ENCODE measurements at regions not wholly inside any gene's neighbourhood (a gene's known extent, or its start where the extent isn't known, plus 50 kb on each side); places are given as distances from the start of the nearest gene placed in this dataset.
A peak's percentile ranks its signal among the peaks of the same experiment; 100 is the strongest.

- peak; percentile 45 for DNase-seq (ENCODE audit: insufficient read length, low spot score, missing footprints)
These were observed 272.4 kb upstream of the COL8A1 start for GRCh38 chr3:99365979-99366378.

GRCh38 chr3:99365396-99365795 is 273.0 kb upstream of the COL8A1 start:
- Histone ChIP-seq H3K79me2 (ENCODE audit: insufficient read depth, low read length) (no peaks in the 10 kb centered on the region), H4K20me1 (ENCODE audit: insufficient read depth, low read length) (no peaks in the 10 kb centered on the region), H3K36me3 (ENCODE audit: insufficient read depth, low read length) (no peaks in the 10 kb centered on the region), H3K4me1 (ENCODE audit: insufficient read depth, low read length) (peaks cover 6% of the 10 kb centered on the region), H3K27me3 (ENCODE audit: insufficient read depth, low read length) (no peaks in the 10 kb centered on the region), H3K4me3 (ENCODE audit: insufficient read depth, low read length) (no peak overlapping the region), H2AFZ (ENCODE audit: low read length) (no peak overlapping the region), H3K27ac (ENCODE audit: low read depth, low read length) (no peak overlapping the region), H3K4me2 (ENCODE audit: insufficient read depth, low read length) (no peak overlapping the region), H3K9me3 (ENCODE audit: low read depth, low read length) (no peaks in the 10 kb centered on the region)
- TF ChIP-seq CTCF (IDR thresholded peaks at IDR 0.05; ENCODE audit: extremely low read depth, low read depth, low read length), result no peak
- no peak for DNase-seq (ENCODE audit: insufficient read length, low spot score, missing footprints)

More at GRCh38 chr3:99365979-99366378, 272.4 kb upstream of the COL8A1 start:
- H4K20me1 ChIP-seq (ENCODE audit: insufficient read depth, low read length), result no peaks in the 10 kb centered on the region
- H3K27ac ChIP-seq (ENCODE audit: low read depth, low read length), result no peak overlapping the region
- H3K4me3 ChIP-seq (ENCODE audit: insufficient read depth, low read length), result no peak overlapping the region
- no peaks in the 10 kb centered on the region for H3K79me2 ChIP-seq (ENCODE audit: insufficient read depth, low read length)
- peaks cover 6% of the 10 kb centered on the region for H3K4me1 ChIP-seq (ENCODE audit: insufficient read depth, low read length)
- H3K9me3 ChIP-seq (ENCODE audit: low read depth, low read length), result no peaks in the 10 kb centered on the region
- H3K4me2 ChIP-seq (ENCODE audit: insufficient read depth, low read length), result no peak overlapping the region
- H3K27me3 ChIP-seq (ENCODE audit: insufficient read depth, low read length), result no peaks in the 10 kb centered on the region
- H3K36me3 ChIP-seq (ENCODE audit: insufficient read depth, low read length), result no peaks in the 10 kb centered on the region
- H2AFZ ChIP-seq (ENCODE audit: low read length), result no peak overlapping the region
- TF ChIP-seq CTCF (IDR thresholded peaks at IDR 0.05; ENCODE audit: extremely low read depth, low read depth, low read length), result no peak

GRCh38 chr3:99357131-99357530 is 281.3 kb upstream of the COL8A1 start:
- H3K4me3 ChIP-seq (ENCODE audit: insufficient read depth, low read length), result no peak overlapping the region
- H3K27me3 ChIP-seq (ENCODE audit: insufficient read depth, low read length), result no peaks in the 10 kb centered on the region
- no peak for TF ChIP-seq CTCF (IDR thresholded peaks at IDR 0.05; ENCODE audit: extremely low read depth, low read depth, low read length)
- H3K36me3 ChIP-seq (ENCODE audit: insufficient read depth, low read length), result no peaks in the 10 kb centered on the region
- no peaks in the 10 kb centered on the region for H3K79me2 ChIP-seq (ENCODE audit: insufficient read depth, low read length)
- no peak for DNase-seq (ENCODE audit: insufficient read length, low spot score, missing footprints)
- H3K4me2 ChIP-seq (ENCODE audit: insufficient read depth, low read length), result no peak overlapping the region
- no peaks in the 10 kb centered on the region for H3K4me1 ChIP-seq (ENCODE audit: insufficient read depth, low read length)
- H3K9me3 ChIP-seq (ENCODE audit: low read depth, low read length), result no peaks in the 10 kb centered on the region
- H2AFZ ChIP-seq (ENCODE audit: low read length), result no peak overlapping the region
- no peak overlapping the region for H3K27ac ChIP-seq (ENCODE audit: low read depth, low read length)
- no peaks in the 10 kb centered on the region for H4K20me1 ChIP-seq (ENCODE audit: insufficient read depth, low read length)

- Histone ChIP-seq H3K4me1 (ENCODE audit: insufficient read depth, low read length) (no peaks in the 10 kb centered on the region), H3K36me3 (ENCODE audit: insufficient read depth, low read length) (no peaks in the 10 kb centered on the region), H3K27ac (ENCODE audit: low read depth, low read length) (no peak overlapping the region), H2AFZ (ENCODE audit: low read length) (no peak overlapping the region), H3K79me2 (ENCODE audit: insufficient read depth, low read length) (no peaks in the 10 kb centered on the region), H3K4me2 (ENCODE audit: insufficient read depth, low read length) (no peak overlapping the region), H3K27me3 (ENCODE audit: insufficient read depth, low read length) (no peaks in the 10 kb centered on the region), H4K20me1 (ENCODE audit: insufficient read depth, low read length) (no peaks in the 10 kb centered on the region), H3K4me3 (ENCODE audit: insufficient read depth, low read length) (no peak overlapping the region), H3K9me3 (ENCODE audit: low read depth, low read length) (no peaks in the 10 kb centered on the region)
- no peak for DNase-seq (ENCODE audit: insufficient read length, low spot score, missing footprints)
- no peak for TF ChIP-seq CTCF (IDR thresholded peaks at IDR 0.05; ENCODE audit: extremely low read depth, low read depth, low read length)
These were observed 281.7 kb upstream of the COL8A1 start for GRCh38 chr3:99356696-99357095.

All from osteoblast (primary cell).